GM19240 (cell line): ENCODE measurements at regions not wholly inside any gene's neighbourhood (a gene's known extent, or its start where the extent isn't known, plus 50 kb on each side); places are given as distances from the start of the nearest gene placed in this dataset.
A peak's percentile ranks its signal among the peaks of the same experiment; 100 is the strongest.

ENCODE experiments used
- DNase-seq: peaks from one replicate; pipeline ENCODE4 v3.0.0; 2011; ENCODE audit warnings: low spot score; ENCODE audit not compliant: insufficient read length

DNA sequence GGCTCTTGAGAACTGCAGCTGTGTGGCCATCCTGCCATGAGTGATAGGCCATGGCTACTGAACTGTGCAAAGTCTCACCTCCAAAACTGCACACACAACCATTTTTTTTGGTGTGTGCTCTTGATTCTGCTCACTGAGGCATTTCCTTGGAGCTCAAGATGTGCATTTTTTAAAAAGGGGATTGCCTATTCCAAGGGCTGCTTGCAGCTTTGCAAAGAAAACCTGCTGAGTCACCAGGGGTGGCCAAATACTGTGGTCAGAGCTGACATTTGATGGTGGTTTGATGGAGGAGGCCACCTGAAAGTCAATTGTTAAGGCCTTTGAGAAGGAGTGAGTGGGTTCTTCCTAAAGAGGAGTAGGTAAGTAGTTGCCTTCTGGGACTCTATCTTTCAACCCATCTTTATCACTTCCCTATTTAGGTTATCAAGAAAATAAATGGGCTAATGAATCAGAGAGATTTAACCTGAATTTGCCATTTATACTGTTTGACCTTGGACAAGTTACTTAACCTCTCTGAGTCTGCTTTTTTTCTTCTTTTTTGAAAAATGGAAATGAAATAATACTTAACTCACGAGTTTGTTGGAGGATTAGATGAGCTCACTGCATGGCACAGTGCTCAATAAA is 87.9 kb downstream of the CHST2 start:
- peak; percentile 37 for DNase-seq

DNA sequence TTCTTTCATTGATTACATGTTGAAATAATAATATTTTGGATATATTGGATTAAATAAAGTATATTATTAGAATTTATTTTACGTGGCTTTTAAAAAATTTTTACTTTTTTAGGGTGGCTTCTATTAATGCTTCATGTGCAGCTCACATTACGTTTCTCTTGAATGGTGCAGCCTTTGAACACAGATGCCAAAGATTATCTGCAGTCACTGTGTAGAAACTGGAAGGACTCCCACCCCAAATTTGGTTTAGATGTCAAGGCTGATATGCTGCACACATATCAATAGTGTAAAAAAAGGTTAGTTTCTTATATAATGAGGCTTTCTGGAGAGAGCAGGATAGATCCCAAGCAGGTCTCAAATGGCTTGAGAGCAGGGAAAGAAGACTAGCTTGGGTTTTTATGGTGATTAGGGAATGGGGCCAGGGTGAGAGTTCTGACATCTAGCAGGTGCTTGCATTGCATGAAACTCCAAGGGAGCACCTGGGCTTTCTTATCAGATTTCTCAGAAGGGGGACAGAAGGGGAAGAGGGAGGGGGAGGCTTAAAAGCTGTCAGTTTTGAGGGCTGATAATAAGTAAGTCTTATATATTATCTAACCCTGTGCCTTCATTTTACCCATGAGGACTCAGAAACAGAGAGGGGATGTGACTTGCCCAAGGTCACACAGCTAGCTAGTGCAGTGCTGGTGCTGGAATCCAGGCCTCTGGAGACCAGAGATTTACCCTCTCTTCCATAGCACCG is 89.6 kb downstream of the CHST2 start:
- DNase-seq: no peak

DNA sequence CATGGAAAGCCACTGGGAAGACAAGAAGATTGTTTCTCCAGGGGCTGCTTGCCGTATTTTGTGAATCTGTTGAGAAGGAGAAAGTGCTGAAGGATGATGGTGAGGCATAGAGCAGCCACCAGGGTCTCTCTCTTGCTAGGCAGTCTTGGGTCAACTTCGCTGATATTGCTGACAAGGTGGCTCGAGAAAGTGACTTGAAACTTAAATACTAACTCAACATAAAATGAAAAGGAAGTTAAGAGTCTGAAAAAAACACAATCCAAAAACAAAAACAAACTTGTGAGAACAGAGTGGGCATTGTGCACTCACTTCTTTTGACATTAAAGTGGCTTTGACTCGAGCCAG is 90.1 kb downstream of the CHST2 start:
- DNase-seq: no peak

DNA sequence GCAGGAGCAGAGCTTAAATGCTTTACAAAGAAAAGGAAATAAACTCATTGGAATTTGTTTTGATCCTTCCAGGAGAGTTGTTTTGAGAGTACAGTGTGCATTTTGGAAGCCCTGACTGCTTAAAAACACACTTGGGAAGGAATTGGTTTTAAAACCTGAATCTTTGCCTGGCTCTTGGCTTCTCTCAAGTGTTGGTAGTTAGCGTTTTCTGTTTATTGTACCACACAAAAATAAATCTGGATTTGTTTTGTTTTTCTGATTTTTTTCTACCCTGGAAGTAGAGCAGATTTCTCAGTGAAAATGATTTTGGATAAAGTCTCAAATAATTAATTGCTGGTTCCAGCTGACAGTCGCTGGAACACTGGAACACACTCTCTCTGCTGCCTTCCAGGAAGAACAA is 90.6 kb downstream of the CHST2 start:
- no peak for DNase-seq

DNA sequence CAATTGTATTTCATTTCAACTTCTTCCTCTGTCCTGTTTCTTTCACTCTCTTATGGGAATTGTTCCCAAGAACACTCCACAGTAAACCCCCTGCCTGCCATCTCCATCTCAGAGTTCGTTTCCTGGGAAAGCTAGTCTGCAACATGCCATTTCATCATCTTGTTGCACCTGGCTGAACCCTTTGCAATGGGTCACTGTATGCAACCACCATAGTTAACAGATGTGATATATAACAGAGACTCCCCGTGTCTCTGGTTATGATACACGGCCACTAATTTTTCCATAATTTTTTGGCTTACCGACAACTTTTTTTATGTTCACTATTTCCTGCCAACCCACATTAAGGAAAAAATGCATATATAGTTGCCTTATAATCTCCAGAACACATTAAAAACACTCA is 95.5 kb downstream of the CHST2 start:
- no peak for DNase-seq
